Psoas muscle (tissue), 7 donors: ENCODE measurements at regions not wholly inside any gene's neighbourhood (a gene's known extent, or its start where the extent isn't known, plus 50 kb on each side); places are given as distances from the start of the nearest gene placed in this dataset.

ENCODE experiments used
- ATAC-seq, 4 donors: fragments of 200-7000 bp; cut with Tn5 transposase; one replicate each; pipeline ENCODE4 v1.9.1; 2020; ENCODE audit warnings: moderate library complexity in 3 of 4, mild to moderate bottlenecking in 2 of 4
- DNase-seq, 2 donors: peaks; one replicate each; pipeline ENCODE4 v3.0.0-alpha.2; 2020
- H3K27ac ChIP-seq: fragments of 200-600 bp; one replicate; pipeline ENCODE4 v1.8.0; 2022
- H3K27me3 ChIP-seq, 3 donors: fragments of 200-600 bp in 1 of 3; one replicate each; pipeline versions ENCODE4 v1.6.1 to v1.8.0; 2013 to 2022; ENCODE audit warnings: low read length in 2 of 3, mild to moderate bottlenecking in 2 of 3, moderate library complexity in 1 of 3; ENCODE audit not compliant: insufficient read depth in 3 of 3
- H3K36me3 ChIP-seq, 2 donors: fragments of 200-600 bp in 1 of 2; one replicate each; pipeline versions ENCODE4 v1.6.1 to v1.8.0; 2013 to 2022; ENCODE audit warnings: low read depth in 1 of 2, mild to moderate bottlenecking in 1 of 2, moderate library complexity in 1 of 2; ENCODE audit not compliant: insufficient read depth in 1 of 2
- H3K4me1 ChIP-seq: fragments of 200-600 bp; one replicate; pipeline ENCODE4 v1.8.0; 2022
- H3K4me3 ChIP-seq: fragments of 200-600 bp; one replicate; pipeline ENCODE4 v1.8.0; 2022; ENCODE audit warnings: mild to moderate bottlenecking
- H3K9me3 ChIP-seq: fragments of 200-600 bp; one replicate; pipeline ENCODE4 v1.8.0; 2022
- CTCF ChIP-seq: fragments of 200-600 bp; IDR thresholded peaks from one replicate; pipeline ENCODE4 v1.8.0; 2022; ENCODE audit warnings: antibody characterized with exemption
- WGBS, 3 donors: extraction: QIAGEN DNeasy Blood & Tissue Kit; methylation state at CpG; one replicate each; pipeline versions ENCODE4 v1.1.6 to v1.1.7; 2013; 5-methylcytosine and 5-hydroxymethylcytosine counted together
- intact Hi-C, 2 donors: fragments of 100-400 bp; cut with DNase I; formaldehyde crosslinking; loops; one replicate each; pipeline versions ENCODE4 v1.11.0 to v1.14.2; 2022
- donor health status: healthy with polysubstance abuse.
- donor health status: DM: no; HTN: no; CAD: no; lungs with moderate emphysema.
- donor health status: Bipolar disorder and iron deficiency.
- donor health status: healthy.
- donor health status: DM: yes; HTN: yes; CAD: no.
- donor health status: DM: no; HTN: no; CAD: no.
- donor health status: DM: yes; HTN: yes; CAD: no.

GRCh38 chr19:31132753-31133110 lies 216.5 kb downstream of the TSHZ3 start:
- no peaks in the 10 kb centered on the region for H3K9me3 ChIP-seq
- H3K27me3 ChIP-seq: peaks cover 0 to 2% (median 0%) of the 10 kb centered on the region in 3 donors
- 96 to 98% (median 97%) methylated on average over 2 of the region's 2 CpGs for WGBS, 3 donors
- no peak for TF ChIP-seq CTCF
- intact Hi-C loops: no loop called here
- H3K4me1 ChIP-seq: no peaks in the 10 kb centered on the region
- no peak overlapping the region for H3K27ac ChIP-seq
- ATAC-seq: no peak
- no peak overlapping the region for H3K4me3 ChIP-seq
- no peaks in the 10 kb centered on the region for H3K36me3 ChIP-seq
- no peak for DNase-seq

- H3K36me3 ChIP-seq: no peaks in the 10 kb centered on the region
- peaks cover 0 to 2% (median 0%) of the 10 kb centered on the region in 3 donors for H3K27me3 ChIP-seq
- H3K27ac ChIP-seq: no peak overlapping the region
- 93 to 96% (median 93%) methylated on average over 9 of the region's 9 CpGs for WGBS, 3 donors
- H3K4me1 ChIP-seq: no peaks in the 10 kb centered on the region
- DNase-seq: no peak
- no peak overlapping the region for H3K4me3 ChIP-seq
- no peak for ATAC-seq
- no peak for TF ChIP-seq CTCF
- intact Hi-C loops: no loop called here
- no peaks in the 10 kb centered on the region for H3K9me3 ChIP-seq
Measured at GRCh38 chr19:31128291-31128690, 220.9 kb downstream of the TSHZ3 start.

- Histone ChIP-seq H3K36me3 (no peaks in the 10 kb centered on the region), H3K4me1 (no peaks in the 10 kb centered on the region), H3K27ac (no peak overlapping the region), H3K9me3 (no peaks in the 10 kb centered on the region), H3K27me3 (peaks cover 0 to 2% (median 0%) of the 10 kb centered on the region in 3 donors), H3K4me3 (no peak overlapping the region)
- ATAC-seq (peak in 1 of 4 donors; percentile 5), DNase-seq (no peak)
- TF ChIP-seq CTCF: no peak
- 38 to 52% (median 43%) methylated on average over 14 of the region's 14 CpGs for WGBS, 3 donors
- intact Hi-C loops: no loop called here
Measured at GRCh38 chr19:31127134-31127967, 221.9 kb downstream of the TSHZ3 start.

- H3K4me3 ChIP-seq: no peak overlapping the region
- no peak for TF ChIP-seq CTCF
- H3K9me3 ChIP-seq: no peaks in the 10 kb centered on the region
- no peaks in the 10 kb centered on the region for H3K4me1 ChIP-seq
- WGBS, 3 donors: 88 to 90% (median 90%) methylated on average over 6 of the region's 6 CpGs
- no peaks in the 10 kb centered on the region for H3K36me3 ChIP-seq
- intact Hi-C loops: no loop called here
- ATAC-seq (no peak), DNase-seq (no peak)
- peaks cover 0 to 2% (median 0%) of the 10 kb centered on the region in 3 donors for H3K27me3 ChIP-seq
- H3K27ac ChIP-seq: no peak overlapping the region
Measured at GRCh38 chr19:31126236-31126635, 223.0 kb downstream of the TSHZ3 start.

- TF ChIP-seq CTCF: no peak
- Histone ChIP-seq H3K36me3 (no peaks in the 10 kb centered on the region), H3K9me3 (no peaks in the 10 kb centered on the region), H3K27ac (no peak overlapping the region), H3K4me1 (no peaks in the 10 kb centered on the region), H3K27me3 (peaks cover 0 to 2% (median 0%) of the 10 kb centered on the region in 3 donors), H3K4me3 (no peak overlapping the region)
- DNase-seq (no peak), ATAC-seq (no peak)
- WGBS, 3 donors: 41 to 60% (median 45%) methylated on average over 5 of the region's 5 CpGs
- intact Hi-C loops: no loop called here
Measured at GRCh38 chr19:31125071-31125470, 224.2 kb downstream of the TSHZ3 start.
